NB4 (cell line): ENCODE measurements at regions not wholly inside any gene's neighbourhood (a gene's known extent, or its start where the extent isn't known, plus 50 kb on each side); places are given as distances from the start of the nearest gene placed in this dataset.

Experiments
- DNase-seq: peaks from one replicate; pipeline ENCODE4 v3.0.0; 2010; ENCODE audit warnings: low read depth
- H3K4me3 ChIP-seq: one replicate; pipeline ENCODE4 v1.5.1; 2011; ENCODE audit warnings: mild to moderate bottlenecking, low read depth, low read length, moderate library complexity
- MAX ChIP-seq: IDR thresholded peaks from 2 replicates; pipeline ENCODE4 v1.6.1; 2011; ENCODE audit warnings: low read depth, low read length
- MYC ChIP-seq: IDR thresholded peaks from 2 replicates; pipeline ENCODE4 v1.6.1; 2011; ENCODE audit warnings: low read depth, low read length
- POLR2A ChIP-seq: IDR thresholded peaks from 2 replicates; pipeline ENCODE4 v1.6.1; 2011; ENCODE audit warnings: mild to moderate bottlenecking; ENCODE audit not compliant: insufficient read length; ENCODE audit errors: extremely low read depth
- TF ChIP-seq, protein P1 (sequence below): IDR thresholded peaks from one replicate; pipeline ENCODE4 v1.5.1; 2012; ENCODE audit warnings: low read depth, low read length

DNA sequence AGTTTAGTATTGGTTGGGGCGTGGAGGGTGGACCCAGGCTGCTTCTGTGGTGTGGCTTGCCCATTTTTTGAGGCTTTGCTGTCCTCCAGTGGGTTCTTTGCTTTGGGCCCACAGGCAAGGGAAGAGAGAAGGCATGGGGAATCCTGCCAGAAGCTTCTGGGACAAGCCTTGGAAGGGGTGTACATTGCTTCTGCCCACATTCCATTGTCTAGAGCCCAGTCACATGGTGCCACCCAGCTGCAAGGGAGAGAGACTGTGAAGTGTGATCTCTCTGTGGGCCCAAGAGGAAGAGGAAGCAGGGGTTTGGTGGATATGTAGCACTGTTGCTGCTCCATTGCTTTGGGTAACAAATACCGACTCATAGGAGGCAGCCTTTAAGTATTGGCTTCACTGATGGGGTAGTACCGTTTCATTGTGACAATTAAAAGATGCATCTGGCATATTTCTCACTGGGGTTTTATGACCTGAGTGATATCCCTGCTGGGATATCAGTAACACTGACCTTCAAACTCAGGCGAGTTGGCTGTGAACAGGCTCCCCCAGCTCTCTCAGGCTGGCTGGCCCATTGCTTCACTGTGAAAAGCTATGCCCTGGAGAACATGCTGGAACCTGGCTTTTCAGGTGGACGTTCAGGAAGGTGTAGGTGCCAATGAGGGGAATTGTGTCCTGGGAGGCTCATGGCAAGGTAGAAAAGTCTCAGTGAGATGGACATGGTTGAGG is 85.9 kb downstream of the CLDN34 start:
- no peak overlapping the region for H3K4me3 ChIP-seq
- peak; percentile 1 for DNase-seq
- no peak for TF ChIP-seq MYC
- no peak for TF ChIP-seq POLR2A
- TF ChIP-seq MAX = no peak
- TF ChIP-seq, protein P1, sequence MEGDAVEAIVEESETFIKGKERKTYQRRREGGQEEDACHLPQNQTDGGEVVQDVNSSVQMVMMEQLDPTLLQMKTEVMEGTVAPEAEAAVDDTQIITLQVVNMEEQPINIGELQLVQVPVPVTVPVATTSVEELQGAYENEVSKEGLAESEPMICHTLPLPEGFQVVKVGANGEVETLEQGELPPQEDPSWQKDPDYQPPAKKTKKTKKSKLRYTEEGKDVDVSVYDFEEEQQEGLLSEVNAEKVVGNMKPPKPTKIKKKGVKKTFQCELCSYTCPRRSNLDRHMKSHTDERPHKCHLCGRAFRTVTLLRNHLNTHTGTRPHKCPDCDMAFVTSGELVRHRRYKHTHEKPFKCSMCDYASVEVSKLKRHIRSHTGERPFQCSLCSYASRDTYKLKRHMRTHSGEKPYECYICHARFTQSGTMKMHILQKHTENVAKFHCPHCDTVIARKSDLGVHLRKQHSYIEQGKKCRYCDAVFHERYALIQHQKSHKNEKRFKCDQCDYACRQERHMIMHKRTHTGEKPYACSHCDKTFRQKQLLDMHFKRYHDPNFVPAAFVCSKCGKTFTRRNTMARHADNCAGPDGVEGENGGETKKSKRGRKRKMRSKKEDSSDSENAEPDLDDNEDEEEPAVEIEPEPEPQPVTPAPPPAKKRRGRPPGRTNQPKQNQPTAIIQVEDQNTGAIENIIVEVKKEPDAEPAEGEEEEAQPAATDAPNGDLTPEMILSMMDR = no peak

DNA sequence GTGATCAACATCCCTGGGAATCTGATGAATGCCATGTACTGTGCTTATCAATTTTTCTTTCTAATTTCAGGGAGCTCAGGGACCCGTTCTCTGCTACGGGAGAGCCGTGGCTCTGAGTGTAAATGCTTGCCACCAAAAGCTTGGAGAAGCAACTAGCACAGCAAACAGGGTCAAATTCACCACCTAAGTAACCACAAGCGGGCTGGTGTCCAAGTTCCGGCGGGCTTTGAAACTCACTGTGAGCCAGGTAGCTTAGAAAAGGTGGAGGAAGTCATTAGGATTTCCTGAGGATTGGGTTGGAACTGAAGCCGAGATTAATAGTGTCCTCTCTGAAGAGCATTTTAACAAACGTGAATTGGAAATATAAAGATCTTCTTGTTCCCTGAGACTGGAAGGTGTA is 87.2 kb downstream of the CLDN34 start:
- H3K4me3 ChIP-seq = no peak overlapping the region
- TF ChIP-seq, protein P1 = no peak
- TF ChIP-seq POLR2A (no peak), MYC (no peak), MAX (no peak)
- DNase-seq = no peak

DNA sequence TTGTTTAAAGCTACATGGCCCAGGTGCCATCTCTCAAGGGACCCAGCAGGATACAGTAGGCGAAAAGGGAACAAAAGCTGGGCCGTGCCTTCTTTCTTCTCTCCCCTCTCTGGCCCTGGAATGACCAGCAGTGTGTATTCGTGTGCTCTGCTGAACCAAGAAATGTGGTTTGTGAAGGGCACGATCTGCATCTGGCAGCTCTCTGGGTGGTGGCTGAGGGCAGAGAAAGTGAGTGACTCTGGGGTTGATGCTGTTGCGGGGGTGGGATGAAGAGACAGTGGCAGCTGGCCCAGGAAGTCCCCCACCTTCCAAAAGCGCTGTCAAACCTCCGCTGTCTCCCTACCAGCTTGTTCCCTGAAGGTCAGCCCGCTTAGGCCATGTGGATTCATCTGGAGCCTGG is 88.3 kb downstream of the CLDN34 start:
- no peak overlapping the region for H3K4me3 ChIP-seq
- DNase-seq = no peak
- no peak for TF ChIP-seq POLR2A
- TF ChIP-seq, protein P1 = no peak

GRCh38 chrX:10062352-10062751 is 94.4 kb upstream of the CLCN4 start:
- H3K4me3 ChIP-seq = no peak overlapping the region
- peak; percentile 11 for DNase-seq
- TF ChIP-seq, protein P1 = no peak
- TF ChIP-seq POLR2A = no peak
- no peak for TF ChIP-seq MYC
- TF ChIP-seq MAX = no peak

DNA sequence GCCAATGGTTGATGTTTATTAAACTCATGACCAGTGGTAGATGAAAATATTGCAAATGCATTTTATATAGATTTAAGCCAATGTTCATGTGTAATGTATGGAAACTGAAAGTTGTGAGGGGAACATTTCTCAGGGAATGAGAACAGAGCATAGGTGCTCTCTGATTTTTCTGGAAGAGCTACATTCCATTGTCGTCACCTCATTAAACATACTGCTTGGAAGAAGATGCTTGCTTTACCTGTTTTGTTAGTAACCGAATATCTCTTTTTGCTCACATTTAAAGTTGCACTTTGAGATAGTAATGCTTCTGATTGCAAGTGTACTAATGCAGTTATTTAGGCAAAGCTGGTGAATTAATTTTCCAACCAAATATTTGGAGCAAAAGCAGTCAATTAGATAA is 93.8 kb upstream of the CLCN4 start:
- DNase-seq = no peak
- no peak overlapping the region for H3K4me3 ChIP-seq
- no peak for TF ChIP-seq POLR2A
- TF ChIP-seq MAX = no peak
- TF ChIP-seq, protein P1 = no peak

DNA sequence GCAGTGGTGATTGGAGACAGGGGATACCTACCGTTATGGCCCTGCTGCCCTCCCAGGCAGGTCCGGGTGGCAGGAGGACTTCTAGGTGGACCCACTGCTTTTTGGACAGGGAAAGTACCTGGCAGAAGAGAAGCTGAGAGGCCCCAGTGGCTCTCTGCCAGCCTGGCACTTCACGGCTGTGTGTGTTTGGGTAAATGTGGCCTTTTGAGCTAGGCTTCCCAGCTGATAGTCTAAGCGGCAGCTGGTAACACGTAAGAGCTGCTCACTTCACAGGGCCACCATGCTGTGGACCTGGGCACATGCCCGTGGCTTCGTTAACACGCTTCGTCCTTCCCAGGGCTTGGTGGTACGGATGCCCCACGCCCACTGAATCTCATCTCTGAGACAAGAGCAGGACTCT is 92.0 kb upstream of the CLCN4 start:
- no peak for DNase-seq
- TF ChIP-seq, protein P1 = no peak
- no peak for TF ChIP-seq MYC
- H3K4me3 ChIP-seq = no peak overlapping the region
